Ovary (tissue), 3 donors: ENCODE measurements at regions not wholly inside any gene's neighbourhood (a gene's known extent, or its start where the extent isn't known, plus 50 kb on each side); places are given as distances from the start of the nearest gene placed in this dataset.

Experiments
- POLR2A ChIP-seq: fragments of 450-650 bp; IDR thresholded peaks from one replicate; pipeline ENCODE4 v1.6.1; 2017; ENCODE audit warnings: antibody characterized with exemption, mild to moderate bottlenecking, moderate library complexity
- TF ChIP-seq, protein P1 (sequence below), 3 donors: fragments of 450-650 bp in 2 of 3; fragments of 200-600 bp in 1 of 3; IDR thresholded peaks; one replicate each; pipeline versions ENCODE4 v1.5.1 to v1.8.0; 2016 to 2022; ENCODE audit warnings: antibody characterized with exemption in 3 of 3, mild to moderate bottlenecking in 1 of 3
- donor health status: DM: no; HTN: no; CAD: no.

DNA sequence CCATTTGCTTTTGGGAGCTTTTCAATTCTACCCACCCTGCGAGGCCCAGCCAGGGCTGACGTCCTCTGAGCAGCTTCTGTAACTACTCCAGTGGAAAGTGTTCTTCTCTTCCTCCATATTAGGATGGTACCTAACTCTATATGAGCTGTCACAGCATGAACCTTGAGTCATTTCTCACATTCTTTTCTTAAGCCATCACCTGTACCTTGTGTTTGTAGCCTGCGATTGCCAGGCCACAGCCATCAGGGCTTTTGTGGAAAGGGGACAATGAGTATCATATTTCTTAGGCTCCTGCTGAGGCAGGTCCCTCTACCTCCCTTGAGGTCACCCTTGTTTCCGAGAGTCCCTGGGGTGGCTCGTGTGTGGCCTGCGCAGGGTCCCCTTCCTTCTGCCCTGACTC lies 144.5 kb upstream of the DLX2 start:
- TF ChIP-seq, protein P1, sequence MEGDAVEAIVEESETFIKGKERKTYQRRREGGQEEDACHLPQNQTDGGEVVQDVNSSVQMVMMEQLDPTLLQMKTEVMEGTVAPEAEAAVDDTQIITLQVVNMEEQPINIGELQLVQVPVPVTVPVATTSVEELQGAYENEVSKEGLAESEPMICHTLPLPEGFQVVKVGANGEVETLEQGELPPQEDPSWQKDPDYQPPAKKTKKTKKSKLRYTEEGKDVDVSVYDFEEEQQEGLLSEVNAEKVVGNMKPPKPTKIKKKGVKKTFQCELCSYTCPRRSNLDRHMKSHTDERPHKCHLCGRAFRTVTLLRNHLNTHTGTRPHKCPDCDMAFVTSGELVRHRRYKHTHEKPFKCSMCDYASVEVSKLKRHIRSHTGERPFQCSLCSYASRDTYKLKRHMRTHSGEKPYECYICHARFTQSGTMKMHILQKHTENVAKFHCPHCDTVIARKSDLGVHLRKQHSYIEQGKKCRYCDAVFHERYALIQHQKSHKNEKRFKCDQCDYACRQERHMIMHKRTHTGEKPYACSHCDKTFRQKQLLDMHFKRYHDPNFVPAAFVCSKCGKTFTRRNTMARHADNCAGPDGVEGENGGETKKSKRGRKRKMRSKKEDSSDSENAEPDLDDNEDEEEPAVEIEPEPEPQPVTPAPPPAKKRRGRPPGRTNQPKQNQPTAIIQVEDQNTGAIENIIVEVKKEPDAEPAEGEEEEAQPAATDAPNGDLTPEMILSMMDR (IDR thresholded peaks at IDR 0.05) = no peak
- no peak for TF ChIP-seq POLR2A
